GM18858 (cell line): ENCODE measurements at regions not wholly inside any gene's neighbourhood (a gene's known extent, or its start where the extent isn't known, plus 50 kb on each side); places are given as distances from the start of the nearest gene placed in this dataset.
A peak's percentile ranks its signal among the peaks of the same experiment; 100 is the strongest.
"Not testable (repeated sequence)": the region's sequence is repeated elsewhere in the genome, so short reads cannot be mapped to it uniquely, and the experiment has no call there.

Experiments
- ATAC-seq: cut with Tn5 transposase; IDR thresholded peaks from one replicate; pipeline ENCODE4 v1.9.1; 2021; ENCODE audit not compliant: unreplicated experiment

DNA sequence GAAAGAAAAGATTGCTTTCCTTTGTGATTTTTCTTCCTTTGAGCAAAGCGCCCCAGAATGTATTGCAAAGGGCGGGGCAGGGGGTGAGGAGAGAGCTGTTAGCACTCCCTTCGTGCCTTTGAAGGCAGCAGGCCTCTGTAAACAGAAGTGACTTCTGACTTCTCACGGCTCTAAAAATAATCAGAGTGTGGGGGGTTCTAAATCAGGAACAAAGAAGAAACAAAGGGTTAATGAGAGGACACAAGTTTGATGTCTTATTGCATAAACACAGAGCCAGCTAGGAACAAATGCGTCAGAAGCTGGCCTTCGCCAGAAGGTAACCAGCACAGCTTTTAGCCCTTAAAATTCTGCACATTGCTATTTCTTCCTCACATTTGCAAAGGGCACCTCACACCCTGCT, 626.2 kb downstream of the MID1IP1 start:
- ATAC-seq: no peak

DNA sequence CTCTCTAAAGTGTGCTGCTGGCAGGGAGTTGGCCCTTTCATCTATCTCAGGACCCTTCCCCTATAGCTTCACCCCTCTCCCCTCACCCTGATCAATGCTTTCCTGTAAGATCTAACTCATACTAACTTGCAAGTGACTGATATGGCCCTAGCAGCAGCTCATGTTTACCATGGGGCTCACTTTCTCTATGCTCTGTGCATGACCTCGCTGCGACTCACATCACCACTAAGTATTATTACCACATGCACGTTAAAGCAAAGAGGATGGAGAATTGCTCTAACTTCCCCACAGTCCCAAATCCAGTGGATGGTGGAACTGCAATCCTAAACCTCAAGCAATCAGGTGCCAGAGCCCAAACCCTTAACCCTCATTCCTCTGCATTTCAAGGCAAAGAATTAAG, 626.6 kb downstream of the MID1IP1 start:
- no peak for ATAC-seq

DNA sequence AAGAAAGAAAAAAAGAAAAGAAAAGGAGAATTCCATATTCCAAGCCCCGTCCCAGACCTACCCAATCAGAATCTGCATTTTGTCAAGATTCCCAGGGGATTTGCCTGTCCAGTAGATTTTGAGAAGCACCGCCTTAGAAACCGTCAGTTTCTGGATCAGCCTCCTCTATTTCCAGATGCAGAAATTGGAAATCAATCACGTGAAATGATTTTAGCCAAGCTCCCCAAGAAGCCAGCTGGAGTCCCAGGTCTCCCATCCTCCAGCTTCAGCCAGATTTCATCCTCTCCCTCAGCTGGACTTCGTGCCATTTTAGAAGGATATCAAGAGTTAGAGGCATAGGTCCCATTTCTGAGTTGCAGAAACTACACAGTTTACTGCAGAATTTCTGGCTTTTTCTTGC, 629.3 kb downstream of the MID1IP1 start:
- ATAC-seq: no peak

DNA sequence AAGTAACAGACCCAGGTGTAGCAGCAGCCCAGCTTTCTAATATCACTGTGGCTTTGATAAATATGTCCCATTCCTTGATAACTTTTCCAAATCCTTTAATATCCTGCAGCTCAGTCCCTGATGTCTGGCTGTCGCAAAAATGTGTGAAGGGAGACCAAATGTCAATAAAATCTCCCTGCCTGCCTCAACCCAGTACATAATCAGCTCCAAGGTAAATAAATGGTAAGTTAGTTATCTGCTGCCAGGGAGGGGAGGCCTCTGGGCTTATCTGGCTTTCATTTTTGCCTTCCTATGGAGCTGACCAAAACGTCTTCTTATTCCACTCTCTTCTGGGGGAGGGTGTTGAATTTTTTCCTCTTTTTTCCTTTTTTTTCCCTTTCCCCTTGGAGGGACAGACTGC, 630.6 kb downstream of the MID1IP1 start:
- ATAC-seq: no peak

DNA sequence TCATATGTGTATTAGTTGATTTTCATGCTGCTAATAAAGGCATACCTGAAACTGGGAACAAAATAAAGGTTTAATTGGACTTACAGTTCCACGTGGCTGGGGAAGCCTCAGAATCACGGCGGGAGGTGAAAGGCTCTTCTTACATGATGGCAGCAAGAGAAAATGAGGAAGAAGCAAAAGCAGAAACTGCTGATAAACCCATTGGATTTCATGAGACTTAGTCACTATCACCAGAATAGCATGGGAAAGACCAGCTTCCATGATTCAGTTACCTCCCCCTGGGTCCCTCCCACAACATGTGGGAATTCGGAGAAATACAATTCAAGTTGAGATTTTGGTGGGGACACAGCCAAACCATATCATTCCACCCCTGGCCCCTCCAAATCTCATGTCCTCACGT, 633.4 kb downstream of the MID1IP1 start:
- not testable (repeated sequence) for ATAC-seq

DNA sequence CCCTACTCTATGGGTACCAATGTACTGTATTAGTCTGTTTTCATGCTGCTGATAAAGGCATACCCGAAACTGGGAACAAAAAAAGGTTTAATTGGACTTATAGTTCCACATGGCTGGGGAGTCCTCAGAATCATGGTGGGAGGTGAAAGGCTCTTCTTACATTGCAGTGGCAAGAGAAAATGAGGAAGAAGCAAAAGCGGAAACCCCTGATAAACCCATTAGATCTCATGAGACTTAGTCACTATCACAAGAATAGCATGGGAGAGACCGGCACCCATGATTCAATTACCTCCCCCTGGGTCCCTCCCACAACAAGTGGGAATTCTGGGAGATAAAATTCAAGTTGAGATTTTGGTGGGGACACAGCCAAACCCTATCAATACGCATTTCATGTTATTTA, 635.3 kb downstream of the MID1IP1 start:
- not testable (repeated sequence) for ATAC-seq

DNA sequence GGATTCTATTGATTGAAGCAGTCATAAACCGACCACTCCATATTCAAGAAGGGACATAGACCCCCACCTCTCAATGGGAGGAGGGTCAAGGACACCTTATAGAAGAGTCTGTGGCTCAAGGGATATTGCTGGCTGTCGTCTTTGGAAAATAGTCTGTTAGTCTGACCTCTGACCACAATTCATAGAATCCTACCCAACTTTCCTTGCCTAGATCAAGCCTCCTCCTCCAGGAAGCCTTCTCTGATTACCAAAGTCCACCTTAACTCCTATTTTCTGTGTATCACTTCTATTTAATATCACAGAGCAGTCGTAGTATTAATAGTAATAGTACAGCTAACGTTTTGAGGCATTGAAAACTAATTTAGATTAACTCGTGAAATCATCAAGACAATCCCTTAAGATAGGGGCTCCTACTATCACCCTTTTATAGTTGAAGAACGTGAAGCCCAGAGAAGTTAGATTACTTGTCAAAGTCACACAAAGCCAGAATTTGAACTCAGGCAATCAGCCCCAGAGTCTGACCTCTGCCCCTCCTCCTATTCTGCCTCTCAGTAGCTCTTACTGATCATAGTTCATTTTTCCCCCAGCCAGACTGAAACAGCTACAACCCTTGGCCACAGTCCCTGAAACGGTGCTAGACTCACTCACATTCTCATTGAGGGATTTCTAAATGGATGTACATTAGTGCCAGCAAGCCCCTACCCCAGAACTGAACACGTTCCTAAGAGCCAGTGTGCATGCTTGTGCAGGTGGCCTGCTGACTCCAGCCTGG, 636.6 kb downstream of the MID1IP1 start:
- no peak for ATAC-seq

DNA sequence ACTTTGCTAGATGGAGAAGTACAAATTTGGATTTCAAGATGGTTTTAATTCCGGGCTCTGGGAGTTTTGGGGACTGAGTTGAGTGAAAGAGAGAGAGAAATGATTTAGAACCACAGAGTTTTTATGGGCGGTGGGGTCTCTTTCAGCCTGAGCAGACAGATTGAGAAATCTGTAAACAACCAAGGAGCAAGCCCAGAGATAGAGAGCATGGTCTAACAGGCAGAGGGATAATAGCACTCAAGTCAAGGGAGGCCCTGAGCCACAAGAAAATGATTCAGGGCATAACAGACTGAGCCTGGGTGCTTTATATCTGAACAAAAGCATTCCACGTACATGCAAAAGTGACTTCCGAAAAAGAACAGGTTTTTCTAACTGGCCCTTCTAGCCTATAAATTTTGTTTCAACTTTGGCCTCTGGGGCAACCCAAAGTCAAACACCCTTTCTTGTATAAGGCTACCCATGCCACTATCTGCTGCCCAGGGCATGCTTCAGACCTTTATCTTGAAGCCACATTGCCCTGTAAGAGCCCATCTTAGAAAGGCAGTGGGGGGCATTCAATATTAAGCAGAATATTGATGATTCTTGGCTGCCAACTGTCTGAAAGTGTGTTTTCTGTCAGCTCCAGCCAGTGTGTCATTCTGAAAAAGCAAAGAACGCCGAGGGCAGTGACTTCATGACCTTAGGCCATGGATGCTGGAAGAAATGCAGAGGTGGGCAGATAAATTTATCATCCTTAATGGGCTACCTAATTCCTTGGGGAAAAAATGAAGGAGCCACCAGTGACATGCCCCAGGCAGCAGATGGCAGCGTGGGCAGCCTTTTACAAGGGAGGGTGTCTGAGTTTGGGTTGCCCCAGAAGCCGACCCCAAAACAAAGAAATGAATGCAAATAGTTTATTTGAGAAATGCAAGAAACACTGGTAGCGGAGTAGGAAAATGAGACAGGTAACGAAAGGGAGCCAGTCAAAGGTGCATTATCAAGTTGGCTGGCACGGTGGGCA, 637.6 kb downstream of the MID1IP1 start:
- no peak for ATAC-seq

DNA sequence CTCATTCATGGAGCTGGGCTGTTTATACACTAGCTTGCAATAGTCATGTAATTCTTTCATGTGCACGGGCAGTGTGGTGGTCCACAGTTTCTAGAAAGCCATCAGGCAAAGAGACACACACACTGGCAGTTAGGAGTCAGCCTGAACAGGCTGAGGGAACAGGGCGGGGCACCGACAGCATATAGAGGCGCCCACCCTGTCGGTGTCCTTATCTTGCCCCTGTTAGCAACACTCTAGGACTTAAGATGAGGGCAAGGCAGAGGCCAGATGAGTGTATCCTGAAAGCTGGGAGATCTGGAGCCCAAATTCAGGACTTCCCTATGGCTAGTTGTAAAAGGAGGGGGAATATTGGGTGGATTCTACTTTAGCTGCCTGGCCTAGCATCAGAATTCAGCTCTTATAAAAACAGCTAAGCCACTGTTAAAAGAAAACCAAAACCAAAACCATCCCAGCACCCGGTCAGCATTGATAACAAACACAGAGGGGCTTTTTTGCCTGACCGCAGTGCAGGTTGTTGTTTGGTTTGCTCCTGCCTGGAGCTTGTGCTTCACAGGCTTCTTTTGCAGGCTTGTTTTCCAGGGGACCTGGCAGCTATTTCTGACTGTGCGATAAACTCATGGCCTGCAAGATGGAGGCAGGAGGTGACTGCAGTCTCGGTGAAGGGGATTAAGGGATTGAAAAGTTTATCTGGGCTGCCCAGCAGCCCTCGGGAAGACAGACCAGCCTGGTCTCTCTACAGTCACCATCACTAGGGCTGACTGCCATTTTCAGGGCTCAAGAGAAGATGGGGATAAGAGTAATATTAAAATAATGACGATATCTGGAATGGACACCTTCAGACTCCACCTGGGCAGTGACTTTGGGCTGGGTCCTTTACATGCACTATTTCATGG, 638.9 kb downstream of the MID1IP1 start:
- peak; percentile 44 for ATAC-seq

DNA sequence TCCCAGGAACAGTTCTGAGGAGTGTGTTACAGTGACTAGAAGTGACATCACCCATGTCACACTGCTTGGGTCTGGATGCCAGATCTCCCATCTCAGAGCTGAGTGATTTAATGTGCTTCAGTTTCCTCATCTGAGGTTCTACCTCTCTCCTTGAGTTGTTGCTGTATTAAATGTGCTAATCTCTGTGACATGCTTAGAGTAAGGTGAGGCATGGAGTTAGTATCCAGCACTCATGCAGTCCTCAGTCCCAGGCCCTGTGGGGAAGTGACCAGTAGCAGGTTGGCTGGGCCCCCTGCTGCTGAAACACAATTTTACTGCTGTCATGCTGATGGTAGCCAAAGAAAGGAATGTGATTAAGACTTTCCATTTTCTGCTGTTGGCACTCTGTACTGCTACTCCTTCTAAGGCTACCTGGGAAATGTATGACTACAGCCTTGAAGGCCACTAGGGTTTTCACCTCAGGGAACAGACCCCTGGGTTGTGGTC, 639.6 kb downstream of the MID1IP1 start:
- ATAC-seq: peak; percentile 21

DNA sequence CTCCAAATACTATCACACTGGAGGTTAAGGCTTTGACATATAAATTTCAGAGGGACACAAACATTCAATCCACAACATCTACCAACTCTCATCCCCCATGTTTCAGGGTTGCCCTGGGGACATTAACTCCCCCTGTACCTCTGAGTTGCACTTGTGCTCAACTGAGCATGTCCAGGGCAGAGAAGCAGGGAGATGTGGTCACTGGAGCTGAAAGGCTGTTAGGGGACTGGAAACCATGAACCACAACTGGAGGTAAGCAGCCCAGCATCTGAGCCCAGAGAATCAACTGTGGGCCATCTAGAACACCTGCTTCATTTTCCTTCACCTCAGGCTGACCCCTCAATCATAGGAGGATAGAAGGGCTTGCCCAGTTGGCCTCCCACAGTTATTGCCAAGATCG, 641.1 kb downstream of the MID1IP1 start:
- ATAC-seq: no peak

DNA sequence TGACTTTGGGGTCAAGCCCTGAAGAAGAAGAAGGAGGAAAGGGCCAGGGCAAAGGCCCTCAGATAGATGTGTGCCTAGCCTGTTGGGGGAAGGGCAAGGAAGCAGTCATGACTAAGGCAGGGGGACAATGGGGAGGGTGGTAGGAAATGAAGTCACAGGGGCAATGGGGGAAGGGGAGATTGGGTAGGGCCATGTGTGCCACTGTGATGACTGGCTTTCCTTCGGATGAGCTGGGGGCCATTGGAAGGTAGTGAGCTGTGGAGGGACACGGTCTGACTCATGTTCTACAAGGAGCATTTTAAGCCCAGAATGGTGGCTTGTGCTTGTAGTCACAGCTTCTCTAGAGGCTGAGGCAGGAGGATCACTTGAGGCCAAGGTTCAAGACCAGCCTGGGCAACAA, 642.0 kb downstream of the MID1IP1 start:
- no peak for ATAC-seq

DNA sequence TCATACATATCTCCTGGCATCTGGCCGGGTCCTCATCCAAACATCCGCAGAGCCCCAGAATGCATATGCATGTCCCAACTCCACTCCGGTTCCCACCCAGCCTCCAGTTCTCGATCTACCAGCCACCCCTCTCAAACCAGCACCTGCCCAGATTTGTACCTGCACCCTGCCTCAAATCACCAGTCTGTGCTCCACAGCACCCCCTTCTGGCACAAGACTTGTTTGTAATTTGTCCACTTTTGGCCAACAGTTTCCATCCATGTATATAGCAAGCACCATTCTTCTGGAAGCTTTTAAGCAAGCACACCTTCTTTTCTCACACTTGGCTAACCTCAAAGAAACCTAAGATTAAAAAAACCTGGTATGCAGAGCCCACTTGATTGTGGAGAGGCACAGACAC, 644.1 kb downstream of the MID1IP1 start:
- no peak for ATAC-seq

DNA sequence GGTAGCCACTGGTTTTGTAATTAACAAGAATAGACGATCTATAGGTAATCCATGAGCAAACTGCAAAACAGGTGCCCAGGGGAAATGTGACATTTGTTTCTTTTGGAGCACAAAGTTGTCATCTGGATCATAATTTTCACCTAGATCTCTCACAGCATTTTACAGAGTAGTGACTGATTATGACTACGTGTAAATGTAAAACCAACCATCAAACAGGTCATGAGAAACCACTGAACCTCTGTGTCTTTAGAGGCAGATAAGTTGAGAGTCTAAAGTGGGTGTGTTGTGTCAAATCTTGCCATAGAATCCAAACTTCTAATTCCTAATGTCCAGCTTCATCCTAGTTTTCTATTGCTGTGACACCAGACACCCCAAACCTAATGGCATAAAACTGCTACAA, 648.1 kb downstream of the MID1IP1 start:
- no peak for ATAC-seq

DNA sequence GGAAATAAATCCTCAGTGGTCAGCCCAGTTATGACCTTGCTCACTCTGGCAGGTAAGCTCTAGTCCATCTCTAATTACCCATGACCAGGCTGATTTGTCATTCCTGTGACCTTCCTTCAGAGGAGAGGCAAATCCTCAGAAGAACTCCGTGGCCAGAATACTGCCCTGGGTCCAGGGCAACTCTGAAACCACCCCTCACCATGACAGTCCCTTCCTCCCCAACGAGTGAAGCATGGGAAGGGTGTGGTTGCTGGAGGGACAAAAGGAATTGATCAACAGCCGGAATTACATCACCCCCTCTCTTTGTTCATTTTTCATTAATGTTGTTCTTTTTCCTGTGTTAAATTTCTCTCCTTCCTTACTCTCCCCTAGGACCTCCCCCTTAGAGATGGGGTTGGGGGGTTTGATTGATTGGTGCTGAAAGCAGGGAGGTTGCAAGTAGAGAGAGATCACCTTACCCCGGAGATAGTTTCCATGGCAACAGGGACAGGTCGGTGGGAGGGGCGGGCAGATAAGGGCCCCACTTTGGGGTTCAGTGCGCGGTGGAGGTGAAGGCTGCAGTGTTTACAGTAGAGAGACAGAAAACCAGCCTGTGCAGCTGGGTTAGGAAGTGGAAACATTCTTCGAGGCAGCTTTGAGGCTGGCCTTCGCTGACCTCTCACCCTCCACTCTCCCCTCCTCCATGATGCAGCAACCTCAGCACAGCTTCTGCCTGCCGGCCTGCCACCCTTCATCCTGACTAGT, 647.4 kb downstream of the BCOR start:
- no peak for ATAC-seq

DNA sequence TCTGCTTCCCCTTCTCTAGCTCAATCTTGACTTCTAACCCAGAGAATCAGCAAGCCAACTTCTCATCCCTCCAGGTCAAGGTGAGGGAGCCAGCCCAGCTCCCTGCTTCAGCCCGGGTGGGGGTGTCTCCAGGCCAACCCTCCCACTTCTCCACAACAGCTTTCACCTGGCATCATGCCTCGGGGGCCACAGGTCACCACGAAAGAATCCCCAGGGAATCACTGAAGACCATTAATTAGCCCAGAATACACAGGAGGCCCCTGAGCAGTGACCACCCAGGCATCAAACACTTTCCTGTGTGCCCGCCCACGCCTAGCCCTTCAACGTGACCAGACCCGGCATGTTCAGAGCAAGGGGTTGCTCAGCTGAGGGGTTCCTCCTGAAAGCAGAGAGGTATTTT, 646.7 kb downstream of the BCOR start:
- ATAC-seq: no peak

DNA sequence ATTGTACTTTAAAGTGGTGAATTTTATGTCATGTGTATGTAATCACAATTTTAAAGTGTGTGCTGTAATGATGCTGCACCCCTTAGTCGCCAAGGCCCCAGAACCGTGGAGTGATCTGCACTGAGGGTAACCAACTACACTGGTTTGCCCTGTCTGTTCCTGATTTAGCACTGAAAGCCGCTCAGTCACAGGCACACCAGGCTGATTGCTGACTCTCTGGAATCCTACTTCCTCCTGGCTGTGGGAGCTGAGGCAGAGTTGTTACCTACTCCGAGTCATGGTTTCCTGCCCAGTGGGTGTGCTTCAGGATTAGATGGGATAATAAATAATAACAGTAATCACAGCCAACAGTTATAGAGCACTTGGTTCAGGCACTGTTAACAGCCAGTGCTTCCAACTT, 645.4 kb downstream of the BCOR start:
- no peak for ATAC-seq

DNA sequence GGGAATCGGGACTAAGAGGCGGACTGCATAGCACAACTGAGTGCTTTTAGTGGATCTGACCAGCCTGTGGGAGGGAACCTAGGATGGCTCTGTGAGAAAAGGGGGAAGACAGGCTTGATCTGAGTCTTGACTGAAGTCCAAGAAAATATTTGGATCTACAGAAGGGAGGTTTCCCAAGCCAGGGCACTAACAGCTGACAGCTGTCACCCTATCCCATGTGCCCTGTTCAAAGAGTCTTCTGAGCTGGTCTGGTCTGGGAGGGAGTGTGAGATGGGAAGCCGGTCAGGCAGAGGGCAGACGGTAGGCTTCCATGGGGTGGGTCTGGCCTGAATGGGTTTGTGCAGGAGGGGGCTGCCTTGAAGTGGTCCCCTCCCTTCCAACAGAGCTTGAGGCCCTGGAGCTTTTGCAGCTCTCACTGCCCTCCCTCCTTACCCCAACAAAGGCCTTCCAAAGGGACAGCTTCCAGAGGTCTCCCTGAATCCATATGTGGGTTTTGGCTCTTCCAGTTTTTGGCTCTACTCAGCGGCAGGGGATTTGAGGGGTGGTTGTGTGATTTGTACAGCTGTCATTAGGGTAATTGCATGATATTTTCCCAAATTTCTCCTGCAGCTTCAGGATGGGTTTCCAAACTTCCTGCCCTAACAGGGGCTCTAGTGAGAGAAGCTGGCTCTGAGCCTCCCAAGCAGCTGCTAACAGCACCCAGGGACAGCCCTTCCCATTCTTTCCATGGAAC, 643.7 kb downstream of the BCOR start:
- no peak for ATAC-seq

DNA sequence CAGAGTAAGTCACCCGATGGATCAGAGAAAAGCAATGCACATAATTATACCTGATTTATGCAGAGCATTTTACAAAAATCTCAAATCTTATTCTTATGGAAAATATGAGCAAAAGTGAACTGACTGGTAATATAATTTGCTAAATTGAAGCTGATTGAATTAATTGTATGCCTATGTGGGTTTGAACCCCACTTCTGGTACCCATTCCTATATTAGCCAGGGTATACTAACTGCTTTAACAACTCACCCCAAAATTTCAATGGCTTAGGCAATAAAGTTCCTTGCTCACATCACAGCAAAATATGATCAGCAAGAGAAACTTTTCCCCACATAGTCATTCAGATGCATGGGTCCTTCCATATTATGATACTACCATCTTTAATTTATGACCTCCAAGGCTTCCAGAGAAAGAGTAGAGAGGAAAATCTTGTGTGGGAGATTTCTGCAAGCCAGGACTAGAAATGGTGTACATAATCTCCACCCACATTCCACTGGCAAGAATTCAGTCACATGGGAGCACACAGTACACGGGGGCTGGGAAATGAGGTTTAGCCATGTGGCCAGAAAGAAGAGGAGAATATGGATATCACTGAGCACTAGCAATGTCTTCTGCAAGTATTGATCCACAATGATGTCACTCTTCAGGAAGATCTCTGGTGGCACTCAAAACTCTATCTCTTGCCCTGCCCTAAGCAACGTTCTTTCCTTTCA, 640.7 kb downstream of the BCOR start:
- no peak for ATAC-seq
